HG02970 (cell line): ENCODE measurements at regions not wholly inside any gene's neighbourhood (a gene's known extent, or its start where the extent isn't known, plus 50 kb on each side); places are given as distances from the start of the nearest gene placed in this dataset.

ENCODE experiments used
- ATAC-seq: cut with Tn5 transposase; IDR thresholded peaks from one replicate; pipeline ENCODE4 v1.9.1; 2021; ENCODE audit warnings: mild to moderate bottlenecking, moderate library complexity, moderate number of reproducible peaks; ENCODE audit not compliant: unreplicated experiment, low FRiP score

DNA sequence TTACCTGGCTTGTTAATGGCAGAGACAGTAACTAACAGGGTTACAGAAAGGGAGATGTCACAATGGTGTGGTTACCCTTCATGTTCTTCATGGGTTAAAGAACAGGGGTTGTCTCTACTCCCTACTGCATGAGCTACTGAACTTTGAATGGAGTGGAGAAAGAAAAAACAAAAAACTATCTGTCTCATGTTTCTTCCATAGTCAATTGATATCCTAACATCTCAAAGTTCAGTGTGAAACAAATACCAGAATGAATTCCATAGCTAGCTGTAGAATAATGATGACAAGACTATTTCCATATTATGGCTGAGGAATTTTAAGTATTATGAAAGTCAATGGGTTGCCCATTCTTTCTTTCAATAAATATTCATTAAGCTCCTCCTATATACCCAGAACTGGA lies 161.3 kb upstream of the LPP start:
- no peak for ATAC-seq

DNA sequence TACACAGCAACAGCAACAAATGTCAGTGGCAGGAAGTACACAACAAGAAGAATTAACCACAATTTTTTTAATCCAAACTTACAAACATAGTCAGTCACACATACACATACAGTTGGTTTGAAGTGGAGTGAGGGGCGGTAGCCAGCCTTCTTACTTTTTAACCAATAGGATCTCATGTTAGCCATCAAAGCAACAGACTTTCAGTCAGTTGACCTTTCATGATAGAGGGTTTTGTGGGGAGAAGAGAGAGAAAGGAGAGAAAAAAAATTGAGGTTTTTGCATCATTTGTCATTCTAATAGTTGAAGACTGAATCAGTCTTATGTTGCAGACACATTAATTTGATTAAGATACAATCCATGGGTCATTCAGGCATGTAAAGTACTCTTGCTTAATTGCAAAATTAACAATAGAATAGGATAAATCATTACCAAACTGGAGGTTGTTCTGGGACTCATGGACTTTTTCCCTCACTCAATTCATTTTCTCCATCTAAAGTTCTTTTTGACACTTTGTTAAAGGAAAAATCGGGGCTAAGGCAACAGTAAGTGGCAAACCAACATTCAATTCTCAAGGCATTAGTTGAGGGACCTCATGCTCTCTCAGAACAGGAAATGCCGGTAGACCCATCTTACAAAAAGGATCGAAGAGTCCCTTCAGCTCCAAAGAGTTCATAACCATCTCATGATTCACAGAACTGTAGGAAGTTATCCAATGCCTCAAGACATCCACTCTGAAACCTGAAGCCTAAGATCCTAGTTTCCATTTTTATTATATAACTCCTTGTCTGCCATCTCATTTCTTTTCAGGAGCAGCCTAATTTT lies 159.5 kb upstream of the LPP start:
- ATAC-seq: no peak

- ATAC-seq: no peak
Observed at GRCh38 chr3:187995043-187995400, 158.9 kb upstream of the LPP start.

GRCh38 chr3:187995667-187996066 lies 158.3 kb upstream of the LPP start:
- ATAC-seq: no peak

DNA sequence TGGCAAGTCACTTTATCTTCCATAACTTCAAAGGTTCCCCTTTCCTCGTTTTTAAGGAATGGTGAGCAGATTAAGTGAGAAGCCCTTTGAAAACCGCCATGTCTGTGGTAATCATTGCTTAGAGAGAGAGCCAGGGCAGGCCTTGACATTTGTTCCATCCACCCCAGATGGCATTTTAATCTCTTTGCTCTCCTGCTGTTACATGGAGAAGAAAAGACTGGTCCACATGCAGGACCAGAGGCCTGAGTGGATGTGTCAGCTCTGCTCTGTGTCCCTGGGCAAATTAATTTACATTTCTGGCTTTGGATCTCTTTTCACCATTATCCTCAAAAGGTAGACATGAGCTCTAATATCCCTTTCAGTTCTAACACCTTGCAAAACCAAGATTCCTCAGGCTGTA lies 157.3 kb upstream of the LPP start:
- ATAC-seq: no peak

DNA sequence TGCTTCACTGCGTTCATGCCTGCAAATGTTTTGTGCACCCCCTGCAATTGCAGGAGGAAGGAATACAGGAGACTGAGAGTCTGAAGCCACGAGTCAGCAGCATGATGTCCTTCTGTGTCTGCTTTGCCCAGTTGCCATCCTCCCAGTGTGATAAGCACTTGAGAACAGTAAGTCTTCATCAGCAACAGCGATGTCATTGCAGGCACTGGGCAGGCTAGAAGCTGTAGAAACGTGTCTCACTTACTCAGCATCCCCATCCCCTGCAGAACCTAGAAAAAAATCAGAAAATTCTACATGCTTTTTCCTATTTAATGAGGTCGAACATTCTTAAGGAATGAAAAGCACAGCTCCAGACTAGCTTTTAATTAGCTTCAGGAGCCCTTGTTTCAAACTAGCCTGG lies 156.5 kb upstream of the LPP start:
- no peak for ATAC-seq

DNA sequence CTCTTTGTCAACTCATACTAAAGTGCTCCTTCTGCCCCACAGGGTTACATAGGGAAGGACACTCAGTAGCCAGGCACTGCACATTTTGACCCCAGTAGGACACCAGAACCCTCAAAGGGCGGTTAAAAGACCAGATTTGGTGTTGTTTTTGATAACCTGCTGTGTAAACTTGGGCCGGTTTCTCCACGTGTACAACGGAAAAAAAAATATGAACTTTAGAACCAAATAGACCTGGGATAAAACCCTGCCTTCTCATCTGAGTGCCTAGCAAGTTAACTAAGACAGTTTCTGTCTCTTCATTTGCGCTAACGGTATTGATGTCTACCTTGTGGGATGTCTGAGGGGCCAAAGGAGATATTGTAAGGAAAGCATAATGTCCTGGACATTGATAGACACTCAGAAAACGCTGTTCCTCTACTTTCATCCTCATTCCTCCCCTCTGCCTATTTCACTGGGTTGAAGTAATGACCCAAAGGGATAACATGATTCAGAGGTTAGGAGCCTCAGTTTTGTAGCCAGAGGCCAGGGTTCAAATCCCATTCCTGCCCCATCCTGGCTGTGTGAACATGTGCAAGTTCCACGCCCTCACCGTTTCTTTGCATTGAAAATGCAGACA lies 155.9 kb upstream of the LPP start:
- ATAC-seq: no peak

GRCh38 chr3:187998611-187999010 lies 155.3 kb upstream of the LPP start:
- no peak for ATAC-seq

DNA sequence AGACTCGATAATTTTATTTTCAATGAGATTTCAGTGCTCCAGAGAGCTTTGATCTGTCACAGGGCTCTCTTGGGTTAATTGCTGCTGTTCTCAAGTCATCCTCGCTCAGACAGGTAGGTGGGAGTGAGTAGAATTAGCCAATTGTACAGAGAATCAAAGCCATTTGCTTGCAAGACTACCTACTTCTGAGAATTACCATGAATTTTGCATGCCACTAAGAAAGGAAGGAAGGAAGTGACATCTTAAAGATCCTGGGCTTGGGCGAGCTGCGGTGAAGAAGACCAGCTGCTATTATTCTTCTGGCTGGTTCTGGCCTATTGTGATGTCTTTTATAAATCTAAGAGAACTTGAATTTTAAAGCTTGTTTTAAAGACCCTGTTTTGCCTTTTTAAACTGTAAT lies 154.1 kb upstream of the LPP start:
- no peak for ATAC-seq

GRCh38 chr3:188000361-188000861 lies 153.5 kb upstream of the LPP start:
- ATAC-seq: no peak

GRCh38 chr3:188001093-188001492 lies 152.9 kb upstream of the LPP start:
- no peak for ATAC-seq

- no peak for ATAC-seq
Observed at GRCh38 chr3:188001926-188002325, 152.0 kb upstream of the LPP start.

DNA sequence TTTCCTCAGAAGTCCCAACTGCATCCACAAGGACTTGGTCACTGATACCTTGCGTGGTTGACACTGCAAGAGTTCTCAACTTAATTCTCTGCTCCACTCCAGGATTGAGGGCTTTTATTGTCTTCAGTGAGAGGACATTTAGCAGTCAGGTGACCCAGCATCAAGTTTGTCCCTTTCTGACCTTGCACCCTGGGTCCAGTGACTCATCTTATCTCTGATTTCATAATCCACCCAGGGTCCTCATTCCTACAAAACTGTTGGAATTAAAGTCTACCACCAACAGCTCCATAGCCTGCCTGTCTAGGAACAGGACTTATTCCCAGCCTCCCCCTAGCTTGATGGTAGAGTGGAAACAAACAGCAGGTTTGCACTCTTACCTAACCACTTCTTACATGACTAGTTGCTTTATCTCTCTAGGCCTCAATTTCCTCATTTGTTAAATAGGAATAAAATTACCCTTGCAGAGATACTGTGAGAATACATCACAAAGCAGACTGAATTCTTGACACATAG lies 151.3 kb upstream of the LPP start:
- ATAC-seq: no peak

- ATAC-seq: no peak
Observed at GRCh38 chr3:188003188-188004171, 150.5 kb upstream of the LPP start.

- no peak for ATAC-seq
Observed at GRCh38 chr3:188006726-188007393, 147.1 kb upstream of the LPP start.

GRCh38 chr3:188007897-188008296 lies 146.1 kb upstream of the LPP start:
- ATAC-seq: no peak

- no peak for ATAC-seq
Observed at GRCh38 chr3:188008582-188009213, 145.3 kb upstream of the LPP start.

DNA sequence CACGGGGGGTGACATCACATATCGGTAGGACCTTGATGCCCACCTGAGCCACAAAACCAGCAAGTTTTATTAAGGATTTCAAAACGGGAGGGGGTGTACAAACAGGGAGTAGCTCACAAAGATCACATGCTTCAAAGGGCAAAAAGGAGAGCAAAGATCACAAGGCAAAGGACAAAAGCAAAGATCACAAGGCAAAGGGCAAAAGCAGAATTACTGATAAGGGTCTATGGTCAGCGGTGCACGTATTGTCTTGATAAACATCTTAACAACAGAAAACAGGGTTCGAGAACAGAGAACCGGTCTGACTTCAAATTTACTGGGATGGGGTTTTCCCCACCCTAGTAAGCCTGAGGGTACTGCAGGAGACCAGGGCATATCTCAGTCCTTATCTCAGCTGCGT lies 143.5 kb upstream of the LPP start:
- ATAC-seq: no peak

GRCh38 chr3:188019727-188020126 lies 134.2 kb upstream of the LPP start:
- no peak for ATAC-seq

GRCh38 chr3:188021041-188021440 lies 132.9 kb upstream of the LPP start:
- no peak for ATAC-seq
